CD8-positive, alpha-beta memory T cell (primary cell): ENCODE measurements at regions not wholly inside any gene's neighbourhood (a gene's known extent, or its start where the extent isn't known, plus 50 kb on each side); places are given as distances from the start of the nearest gene placed in this dataset.
"Not testable (repeated sequence)": the region's sequence is repeated elsewhere in the genome, so short reads cannot be mapped to it uniquely, and the experiment has no call there.

Source experiments
- CTCF ChIA-PET: fragments of 350-600 bp; sonication (Branson Sonifier 250); formaldehyde crosslinking; loops from one replicate; lab custom pipeline; 2021; ENCODE audit warnings: antibody characterized with exemption; lab: Charles Lee
- POLR2A ChIA-PET: fragments of 350-600 bp; sonication (Branson Sonifier 250); formaldehyde crosslinking; loops from one replicate; lab custom pipeline; 2021; ENCODE audit warnings: antibody characterized with exemption; lab: Charles Lee
- DNase-seq, 5 donors: peaks; one replicate each; pipeline versions ENCODE4 v3.0.0 to v3.0.0-alpha.2; 2020 to 2022; ENCODE audit warnings: mixed read lengths in 1 of 5
- H3K27ac ChIP-seq: one replicate; pipeline ENCODE4 v1.7.0; 2013; ENCODE audit warnings: low read depth, mild to moderate bottlenecking, low read length, moderate library complexity
- H3K27me3 ChIP-seq: 2 replicates; pipeline ENCODE4 v1.7.0; 2013; ENCODE audit warnings: low read length, mild to moderate bottlenecking; ENCODE audit not compliant: insufficient read depth, poor library complexity, severe bottlenecking
- H3K36me3 ChIP-seq: 2 replicates; pipeline ENCODE4 v1.7.0; 2013; ENCODE audit warnings: mild to moderate bottlenecking, low read length, moderate library complexity; ENCODE audit not compliant: insufficient read depth
- H3K4me1 ChIP-seq: 2 replicates; pipeline ENCODE4 v1.7.0; 2013; ENCODE audit warnings: mild to moderate bottlenecking, low read length, moderate library complexity; ENCODE audit not compliant: insufficient read depth
- H3K4me3 ChIP-seq: 2 replicates; pipeline ENCODE4 v1.7.0; 2013; ENCODE audit warnings: mild to moderate bottlenecking, low read length
- H3K9me3 ChIP-seq: 2 replicates; pipeline ENCODE4 v1.7.0; 2013; ENCODE audit warnings: mild to moderate bottlenecking, low read length
- H3K27ac Mint-ChIP-seq, 8 donors: one replicate each; pipeline ENCODE4 v1.8.0; 2020 to 2021; ENCODE audit warnings: mixed read lengths in 8 of 8, mild to moderate bottlenecking in 6 of 8, inconsistent platforms in 3 of 8, moderate library complexity in 3 of 8
- H3K27me3 Mint-ChIP-seq, 2 donors: one replicate each; pipeline ENCODE4 v1.8.0; 2020 to 2021; ENCODE audit warnings: mixed read lengths in 2 of 2, mild to moderate bottlenecking in 1 of 2, moderate library complexity in 1 of 2
- H3K36me3 Mint-ChIP-seq, 3 donors: one replicate each; pipeline ENCODE4 v1.8.0; 2020 to 2021; ENCODE audit warnings: mixed read lengths in 3 of 3, inconsistent platforms in 1 of 3, mild to moderate bottlenecking in 1 of 3
- H3K4me1 Mint-ChIP-seq, 3 donors: one replicate each; pipeline ENCODE4 v1.8.0; 2020 to 2021; ENCODE audit warnings: mixed read lengths in 3 of 3, inconsistent platforms in 1 of 3, mild to moderate bottlenecking in 1 of 3
- H3K4me3 Mint-ChIP-seq, 7 donors: one replicate each; pipeline ENCODE4 v1.8.0; 2020 to 2021; ENCODE audit warnings: mixed read lengths in 7 of 7, mild to moderate bottlenecking in 6 of 7, moderate library complexity in 4 of 7, inconsistent platforms in 2 of 7
- H3K9me3 Mint-ChIP-seq, 5 donors: one replicate each; pipeline ENCODE4 v1.8.0; 2020 to 2022; ENCODE audit warnings: mixed read lengths in 5 of 5, mild to moderate bottlenecking in 3 of 5, moderate library complexity in 2 of 5, inconsistent platforms in 1 of 5

- Mint-ChIP-seq H3K36me3 (peaks cover 0 to 11% (median 0%) of the 10 kb centered on the region in 3 donors), H3K4me3 (no peak overlapping the region), H3K4me1 (no peaks in the 10 kb centered on the region), H3K27me3 (peaks cover 13 to 32% of the 10 kb centered on the region in 2 donors), H3K27ac (no peak overlapping the region), H3K9me3 (peaks cover 0 to 4% (median 0%) of the 10 kb centered on the region in 5 donors)
- ChIA-PET CTCF (no interaction called here), POLR2A (no interaction called here)
- Histone ChIP-seq H3K36me3 (no peaks in the 10 kb centered on the region), H3K4me3 (no peak overlapping the region), H3K4me1 (no peaks in the 10 kb centered on the region), H3K9me3 (no peaks in the 10 kb centered on the region), H3K27me3 (no peaks in the 10 kb centered on the region), H3K27ac (no peak overlapping the region)
- DNase-seq: no peak
Observed at GRCh38 chr17:62322313-62322712, 58.0 kb upstream of the EFCAB3 start.

- no peak for DNase-seq
- H3K27ac ChIP-seq: no peak overlapping the region
- H3K4me3 ChIP-seq: no peak overlapping the region
- Mint-ChIP-seq H3K36me3 (peaks cover 0 to 11% (median 0%) of the 10 kb centered on the region in 3 donors), H3K27ac (no peak overlapping the region), H3K9me3 (peaks cover 0 to 4% (median 1%) of the 10 kb centered on the region in 5 donors), H3K4me3 (no peak overlapping the region), H3K27me3 (peaks cover 18 to 36% of the 10 kb centered on the region in 2 donors), H3K4me1 (no peaks in the 10 kb centered on the region)
- H3K9me3 ChIP-seq: no peaks in the 10 kb centered on the region
- CTCF ChIA-PET: no interaction called here
- POLR2A ChIA-PET: no interaction called here
- H3K27me3 ChIP-seq: no peaks in the 10 kb centered on the region
- no peaks in the 10 kb centered on the region for H3K36me3 ChIP-seq
- no peaks in the 10 kb centered on the region for H3K4me1 ChIP-seq
Observed at GRCh38 chr17:62321451-62321850, 58.9 kb upstream of the EFCAB3 start.

- H3K9me3 Mint-ChIP-seq: peaks cover 0 to 4% (median 0%) of the 10 kb centered on the region in 5 donors
- Histone ChIP-seq H3K27ac (no peak overlapping the region), H3K36me3 (no peaks in the 10 kb centered on the region), H3K9me3 (no peaks in the 10 kb centered on the region), H3K4me1 (no peaks in the 10 kb centered on the region), H3K27me3 (no peaks in the 10 kb centered on the region), H3K4me3 (no peak overlapping the region)
- no peak overlapping the region for H3K4me3 Mint-ChIP-seq
- ChIA-PET CTCF (no interaction called here), POLR2A (no interaction called here)
- H3K36me3 Mint-ChIP-seq: peaks cover 0 to 11% (median 0%) of the 10 kb centered on the region in 3 donors
- no peak for DNase-seq
- peaks cover 18 to 47% of the 10 kb centered on the region in 2 donors for H3K27me3 Mint-ChIP-seq
- no peak overlapping the region for H3K27ac Mint-ChIP-seq
- H3K4me1 Mint-ChIP-seq: no peaks in the 10 kb centered on the region
Observed at GRCh38 chr17:62319846-62320245, 60.5 kb upstream of the EFCAB3 start.

GRCh38 chr17:62309396-62309795 lies 71.0 kb upstream of the EFCAB3 start:
- DNase-seq: no peak
- Histone ChIP-seq H3K9me3 (no peaks in the 10 kb centered on the region), H3K27ac (no peak overlapping the region), H3K4me1 (no peaks in the 10 kb centered on the region), H3K36me3 (no peaks in the 10 kb centered on the region), H3K27me3 (peaks cover 5% of the 10 kb centered on the region), H3K4me3 (no peak overlapping the region)
- no peak overlapping the region for H3K27ac Mint-ChIP-seq
- POLR2A ChIA-PET: interaction anchor here (0.6 kb wide), 1 partner anchor 187 kb away, joined by 8 read pairs; no protein-coding TSS in a partner anchor
- CTCF ChIA-PET: no interaction called here
- H3K27me3 Mint-ChIP-seq: peaks cover 11 to 57% of the 10 kb centered on the region in 2 donors
- H3K4me1 Mint-ChIP-seq: no peaks in the 10 kb centered on the region
- peaks cover 0 to 1% (median 0%) of the 10 kb centered on the region in 3 donors for H3K36me3 Mint-ChIP-seq
- no peak overlapping the region for H3K4me3 Mint-ChIP-seq
- H3K9me3 Mint-ChIP-seq: peaks cover 0 to 7% (median 3%) of the 10 kb centered on the region in 5 donors

DNA sequence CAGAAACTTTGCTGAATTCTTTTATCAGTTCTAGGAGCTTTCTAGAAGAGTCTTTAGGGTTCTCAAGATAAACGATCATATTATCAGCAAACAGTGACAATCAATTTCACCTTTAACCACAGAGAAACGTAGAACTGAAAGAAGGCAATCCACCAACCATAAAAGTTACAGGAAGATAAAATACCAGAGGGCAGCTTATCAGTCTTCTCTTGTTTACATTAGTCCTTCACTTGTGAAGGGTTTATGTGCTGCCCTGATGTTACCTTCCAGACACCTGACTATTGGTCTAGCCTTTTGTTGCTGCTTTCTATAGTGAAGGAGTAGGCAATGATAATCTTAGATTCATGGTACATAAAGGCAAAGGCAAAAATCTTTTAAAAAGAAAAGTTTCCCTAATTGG lies 73.2 kb upstream of the EFCAB3 start:
- Mint-ChIP-seq H3K9me3 (peaks cover 0 to 7% (median 3%) of the 10 kb centered on the region in 5 donors), H3K27me3 (peaks cover 7 to 64% of the 10 kb centered on the region in 2 donors), H3K4me1 (no peaks in the 10 kb centered on the region), H3K27ac (no peak overlapping the region), H3K4me3 (no peak overlapping the region), H3K36me3 (peaks cover 0 to 1% (median 0%) of the 10 kb centered on the region in 3 donors)
- H3K4me3 ChIP-seq: no peak overlapping the region
- no peaks in the 10 kb centered on the region for H3K4me1 ChIP-seq
- H3K27me3 ChIP-seq: peaks cover 5% of the 10 kb centered on the region
- no peak for DNase-seq
- H3K9me3 ChIP-seq: no peaks in the 10 kb centered on the region
- H3K36me3 ChIP-seq: no peaks in the 10 kb centered on the region
- CTCF ChIA-PET: no interaction called here
- H3K27ac ChIP-seq: no peak overlapping the region
- POLR2A ChIA-PET: no interaction called here

DNA sequence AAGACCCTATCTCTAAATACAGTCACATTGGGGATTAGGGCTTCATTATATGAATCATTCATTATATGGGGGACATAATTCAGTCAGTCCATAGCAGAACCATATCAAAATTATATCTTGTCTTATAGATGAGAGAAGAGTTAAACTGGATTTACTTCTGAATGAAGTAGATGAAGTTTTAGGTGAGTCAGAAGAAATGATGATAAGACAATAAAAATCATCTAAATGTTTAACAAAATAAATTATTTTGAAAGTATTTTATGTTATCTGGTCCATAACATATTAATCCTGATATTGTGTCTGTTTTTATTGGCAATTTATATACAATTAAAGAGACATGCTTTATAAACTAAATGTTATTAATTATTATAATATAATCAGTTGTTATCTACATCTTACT lies 76.9 kb upstream of the EFCAB3 start:
- peaks cover 8 to 63% of the 10 kb centered on the region in 2 donors for H3K27me3 Mint-ChIP-seq
- H3K27ac Mint-ChIP-seq: no peak overlapping the region
- Histone ChIP-seq H3K27me3 (peaks cover 5% of the 10 kb centered on the region), H3K4me1 (no peaks in the 10 kb centered on the region), H3K9me3 (no peaks in the 10 kb centered on the region), H3K4me3 (no peak overlapping the region), H3K27ac (no peak overlapping the region), H3K36me3 (no peaks in the 10 kb centered on the region)
- POLR2A ChIA-PET: no interaction called here
- H3K4me3 Mint-ChIP-seq: no peak overlapping the region
- DNase-seq: no peak
- peaks cover 0 to 8% (median 4%) of the 10 kb centered on the region in 5 donors for H3K9me3 Mint-ChIP-seq
- CTCF ChIA-PET: no interaction called here
- no peaks in the 10 kb centered on the region for H3K4me1 Mint-ChIP-seq
- peaks cover 0 to 1% (median 0%) of the 10 kb centered on the region in 3 donors for H3K36me3 Mint-ChIP-seq

DNA sequence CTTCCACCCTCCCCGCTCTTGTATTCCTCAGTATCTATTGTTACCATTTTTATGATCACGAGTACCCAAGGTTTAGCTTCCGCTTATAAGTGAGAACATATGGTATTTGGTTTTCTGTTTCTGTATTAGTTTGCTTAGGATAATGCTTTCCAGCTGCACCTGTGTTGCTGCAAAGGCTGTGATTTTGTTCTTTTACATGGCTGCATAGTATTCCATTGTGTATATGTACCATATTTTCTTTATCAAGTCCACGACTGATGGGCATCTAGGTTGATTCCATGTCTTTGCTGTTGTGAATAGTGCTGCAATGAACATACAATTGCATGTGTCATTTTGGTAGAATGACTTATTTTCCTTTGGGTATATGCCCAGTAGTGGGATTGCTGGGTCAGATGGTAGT lies 79.7 kb upstream of the EFCAB3 start:
- H3K9me3 ChIP-seq: no peaks in the 10 kb centered on the region
- no peak for DNase-seq
- Mint-ChIP-seq H3K4me3 (no peak overlapping the region), H3K9me3 (peaks cover 0 to 8% (median 4%) of the 10 kb centered on the region in 5 donors), H3K27ac (no peak overlapping the region), H3K4me1 (no peaks in the 10 kb centered on the region), H3K27me3 (peaks cover 7 to 42% of the 10 kb centered on the region in 2 donors), H3K36me3 (no peaks in the 10 kb centered on the region)
- H3K36me3 ChIP-seq: no peaks in the 10 kb centered on the region
- no peaks in the 10 kb centered on the region for H3K27me3 ChIP-seq
- ChIA-PET POLR2A (no interaction called here), CTCF (no interaction called here)
- H3K4me3 ChIP-seq: no peak overlapping the region
- H3K27ac ChIP-seq: no peak overlapping the region
- no peaks in the 10 kb centered on the region for H3K4me1 ChIP-seq

DNA sequence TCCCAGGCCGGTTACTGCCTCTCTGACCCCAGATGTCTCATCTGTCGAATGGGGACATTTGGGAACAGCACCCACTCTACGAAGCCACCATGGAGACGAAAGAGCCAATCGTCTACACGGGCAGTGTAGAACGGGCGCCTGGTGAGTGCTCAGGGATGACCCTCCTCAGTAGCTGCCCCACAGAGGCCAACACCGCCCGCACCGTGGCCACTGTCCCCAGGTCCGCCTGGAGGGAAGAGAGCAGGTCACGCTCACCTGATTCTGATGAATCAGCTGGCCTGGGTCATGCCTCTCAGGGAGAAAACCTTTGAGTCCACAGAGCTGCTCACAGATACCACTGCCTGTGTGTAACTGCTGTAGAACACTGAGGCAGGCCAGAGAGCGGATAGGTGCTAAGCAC lies 105.1 kb upstream of the EFCAB3 start:
- H3K9me3 ChIP-seq, H3K9me3 Mint-ChIP-seq, H3K36me3 Mint-ChIP-seq, H3K27me3 Mint-ChIP-seq, H3K27ac Mint-ChIP-seq, CTCF ChIA-PET, H3K27me3 ChIP-seq, POLR2A ChIA-PET, DNase-seq, H3K4me3 Mint-ChIP-seq, H3K4me1 ChIP-seq, H3K27ac ChIP-seq, H3K36me3 ChIP-seq, H3K4me3 ChIP-seq, H3K4me1 Mint-ChIP-seq: not testable (repeated sequence)

DNA sequence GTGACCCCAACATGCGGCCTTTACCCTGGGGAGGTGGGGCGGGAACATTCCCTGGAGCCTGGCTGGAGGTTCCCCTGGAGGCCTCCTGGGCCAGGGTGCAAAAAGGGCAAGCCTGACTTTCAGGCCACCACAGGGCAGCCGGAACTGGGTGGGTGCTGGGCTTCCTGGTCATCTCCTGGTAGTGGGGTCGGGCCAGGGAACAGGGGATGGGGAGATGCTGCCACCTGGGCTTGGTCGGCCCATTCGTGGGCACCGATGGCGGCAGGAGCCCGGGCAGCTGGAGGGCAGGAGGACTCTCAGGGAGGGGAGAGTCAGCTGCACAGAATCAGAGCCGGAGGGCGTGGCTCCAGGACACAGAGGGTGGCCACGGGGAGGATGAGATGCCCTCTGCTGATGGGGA lies 112.0 kb upstream of the EFCAB3 start:
- H3K27ac Mint-ChIP-seq, H3K4me3 Mint-ChIP-seq, H3K4me3 ChIP-seq, POLR2A ChIA-PET, H3K9me3 Mint-ChIP-seq, CTCF ChIA-PET, H3K4me1 Mint-ChIP-seq, H3K36me3 ChIP-seq, H3K27ac ChIP-seq, H3K27me3 Mint-ChIP-seq, H3K27me3 ChIP-seq, H3K4me1 ChIP-seq, H3K36me3 Mint-ChIP-seq, DNase-seq, H3K9me3 ChIP-seq: not testable (repeated sequence)
